ENCODE measurements at regions not wholly inside any gene's neighbourhood (a gene's known extent, or its start where the extent isn't known, plus 50 kb on each side); places are given as distances from the start of the nearest gene placed in this dataset.

DNA sequence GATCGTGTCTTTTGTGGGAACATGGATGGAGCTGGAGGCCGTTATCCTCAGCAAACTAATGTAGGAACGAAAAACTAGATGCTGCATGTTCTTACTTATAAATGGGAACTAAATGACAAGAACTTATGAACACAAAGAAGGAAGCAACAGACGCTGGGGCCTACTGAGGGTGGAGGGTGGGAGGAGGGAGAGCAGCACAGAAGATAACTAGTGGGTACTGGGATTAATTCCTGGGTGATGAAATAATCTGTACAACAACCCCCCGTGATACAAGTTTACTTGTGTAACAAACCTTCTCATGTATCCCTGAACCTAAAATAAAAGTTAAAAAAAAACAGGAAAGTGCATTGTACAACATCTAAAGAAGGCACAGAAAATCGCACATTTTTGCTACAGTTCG, 59.0 kb upstream of the TMEM170B start:
- intact Hi-C loops (cut with DNase I; ENCODE audit: low total_unique reads), result no loop called here
- Histone ChIP-seq H3K4me1 (no peaks in the 10 kb centered on the region), H3K27me3 (no peaks in the 10 kb centered on the region), H3K27ac (no peak overlapping the region), H3K36me3 (no peaks in the 10 kb centered on the region), H3K4me3 (no peak overlapping the region), H3K9me3 (no peaks in the 10 kb centered on the region)
- TF ChIP-seq POLR2AphosphoS5 (IDR thresholded peaks at IDR 0.05), result no peak
- TF ChIP-seq, protein P1, sequence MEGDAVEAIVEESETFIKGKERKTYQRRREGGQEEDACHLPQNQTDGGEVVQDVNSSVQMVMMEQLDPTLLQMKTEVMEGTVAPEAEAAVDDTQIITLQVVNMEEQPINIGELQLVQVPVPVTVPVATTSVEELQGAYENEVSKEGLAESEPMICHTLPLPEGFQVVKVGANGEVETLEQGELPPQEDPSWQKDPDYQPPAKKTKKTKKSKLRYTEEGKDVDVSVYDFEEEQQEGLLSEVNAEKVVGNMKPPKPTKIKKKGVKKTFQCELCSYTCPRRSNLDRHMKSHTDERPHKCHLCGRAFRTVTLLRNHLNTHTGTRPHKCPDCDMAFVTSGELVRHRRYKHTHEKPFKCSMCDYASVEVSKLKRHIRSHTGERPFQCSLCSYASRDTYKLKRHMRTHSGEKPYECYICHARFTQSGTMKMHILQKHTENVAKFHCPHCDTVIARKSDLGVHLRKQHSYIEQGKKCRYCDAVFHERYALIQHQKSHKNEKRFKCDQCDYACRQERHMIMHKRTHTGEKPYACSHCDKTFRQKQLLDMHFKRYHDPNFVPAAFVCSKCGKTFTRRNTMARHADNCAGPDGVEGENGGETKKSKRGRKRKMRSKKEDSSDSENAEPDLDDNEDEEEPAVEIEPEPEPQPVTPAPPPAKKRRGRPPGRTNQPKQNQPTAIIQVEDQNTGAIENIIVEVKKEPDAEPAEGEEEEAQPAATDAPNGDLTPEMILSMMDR (IDR thresholded peaks at IDR 0.05), result no peak
- no peak for TF ChIP-seq EP300 (IDR thresholded peaks at IDR 0.05)
- 72 to 92% (median 79%) methylated on average over 7 of the region's 7 CpGs for WGBS, 5 donors
- no peak for DNase-seq

DNA sequence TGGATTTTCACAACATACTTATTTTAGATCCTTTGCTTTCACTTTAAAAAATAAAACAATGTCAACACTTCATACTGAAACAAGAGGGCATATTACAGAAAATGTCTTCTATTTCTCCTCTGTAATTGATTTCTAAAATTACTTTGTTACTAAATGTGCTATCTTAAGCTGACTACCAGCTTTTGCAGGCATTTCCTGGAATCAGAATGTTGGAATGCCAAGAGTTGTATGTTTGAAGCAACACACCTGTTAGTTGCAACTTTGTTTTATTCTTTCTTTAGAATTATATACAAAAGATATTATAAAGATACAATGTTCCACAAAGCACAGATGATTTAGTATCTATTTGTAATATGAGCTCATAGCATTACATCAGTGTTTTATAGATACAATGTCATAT, 62.5 kb upstream of the TMEM170B start:
- no peaks in the 10 kb centered on the region for H3K4me1 ChIP-seq

DNA sequence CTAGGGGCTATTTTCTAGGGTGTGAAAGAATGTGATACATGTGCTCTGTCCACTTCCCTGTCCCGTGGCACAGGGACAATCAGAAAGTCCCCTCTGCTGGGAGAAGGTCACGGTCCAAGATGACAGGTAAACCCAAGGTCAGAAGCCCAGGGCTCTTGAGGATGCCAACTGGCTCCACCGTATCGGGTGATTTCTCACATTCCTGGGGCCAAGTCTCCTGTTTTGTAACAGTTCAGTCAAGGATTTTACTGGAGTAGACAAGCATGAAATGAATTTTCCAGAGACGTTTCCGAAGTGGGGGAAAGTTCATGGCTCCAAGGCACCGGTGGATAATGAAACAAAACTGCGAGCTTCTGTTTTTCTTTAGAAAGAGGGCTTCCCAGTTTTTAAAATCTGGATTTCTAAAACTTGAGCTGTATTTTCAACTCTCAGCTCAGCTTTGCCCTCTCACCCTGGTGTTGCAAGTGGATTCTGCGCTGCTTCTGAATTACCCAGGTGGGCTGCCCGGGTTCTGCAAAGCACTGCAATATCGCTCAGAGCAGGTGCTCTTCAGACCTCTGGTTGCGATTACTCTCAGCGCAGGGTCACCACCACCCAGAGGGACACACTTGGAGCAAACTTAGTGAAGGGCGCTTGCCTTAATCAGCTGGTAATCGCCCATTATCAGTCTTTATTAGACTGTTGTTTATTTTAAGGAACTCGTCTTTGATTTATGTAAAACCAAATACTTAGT, 64.4 kb upstream of the TMEM170B start:
- TF ChIP-seq, protein P1 (IDR thresholded peaks at IDR 0.05), result no peak
- TF ChIP-seq POLR2A (IDR thresholded peaks at IDR 0.05) (no peak), EP300 (IDR thresholded peaks at IDR 0.05) (no peak), POLR2AphosphoS5 (IDR thresholded peaks at IDR 0.05) (no peak)
- DNase-seq, result no peak
- 65 to 75% (median 69%) methylated on average over 16 of the region's 16 CpGs for WGBS, 5 donors
- H3K9me3 ChIP-seq, result no peaks in the 10 kb centered on the region
- H3K27ac ChIP-seq, result no peak overlapping the region
- intact Hi-C loops (cut with DNase I; ENCODE audit: low total_unique reads), result no loop called here
- H3K27me3 ChIP-seq, result no peaks in the 10 kb centered on the region
- H3K4me3 ChIP-seq, result no peak overlapping the region
- H3K4me1 ChIP-seq, result no peaks in the 10 kb centered on the region
- H3K36me3 ChIP-seq, result no peaks in the 10 kb centered on the region

More for the DNA sequence above, 62.5 kb upstream of the TMEM170B start:
- Histone ChIP-seq H3K27ac (no peak overlapping the region), H3K4me3 (no peak overlapping the region), H3K27me3 (no peaks in the 10 kb centered on the region), H3K36me3 (no peaks in the 10 kb centered on the region), H3K9me3 (no peaks in the 10 kb centered on the region)
- no peak for DNase-seq
- intact Hi-C loops (cut with DNase I; ENCODE audit: low total_unique reads), result no loop called here
- no peak for TF ChIP-seq POLR2A (IDR thresholded peaks at IDR 0.05)
- TF ChIP-seq, protein P1 (IDR thresholded peaks at IDR 0.05), result no peak
- TF ChIP-seq EP300 (IDR thresholded peaks at IDR 0.05), result no peak
- TF ChIP-seq POLR2AphosphoS5 (IDR thresholded peaks at IDR 0.05), result no peak

DNA sequence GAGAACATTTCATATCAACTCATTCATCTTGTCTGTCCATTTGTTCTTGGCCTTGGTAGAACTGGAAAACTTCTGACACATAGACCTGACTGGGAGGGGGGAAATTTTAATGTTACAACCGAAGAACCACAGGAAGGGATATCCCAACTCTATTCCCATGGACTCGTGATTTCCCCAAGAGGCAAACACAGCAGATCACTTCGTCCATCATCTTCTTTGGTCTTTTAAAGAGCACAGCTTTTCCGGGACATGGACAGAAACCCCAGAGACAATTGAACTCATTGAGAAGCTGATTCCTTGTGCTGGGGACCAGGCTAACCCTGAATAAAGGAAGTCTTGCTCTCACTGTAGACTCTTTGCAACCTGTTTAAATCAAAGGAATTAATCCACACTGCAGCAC, 66.3 kb upstream of the TMEM170B start:
- Histone ChIP-seq H3K4me1 (no peaks in the 10 kb centered on the region), H3K9me3 (no peaks in the 10 kb centered on the region), H3K27me3 (no peaks in the 10 kb centered on the region), H3K4me3 (no peak overlapping the region), H3K27ac (no peak overlapping the region), H3K36me3 (no peaks in the 10 kb centered on the region)
- 87 to 96% (median 93%) methylated on average over 4 of the region's 4 CpGs for WGBS, 5 donors
- TF ChIP-seq POLR2A (IDR thresholded peaks at IDR 0.05) (no peak), EP300 (IDR thresholded peaks at IDR 0.05) (no peak), POLR2AphosphoS5 (IDR thresholded peaks at IDR 0.05) (no peak)
- TF ChIP-seq, protein P1 (IDR thresholded peaks at IDR 0.05), result no peak
- no peak for DNase-seq
- intact Hi-C loops (cut with DNase I; ENCODE audit: low total_unique reads), result no loop called here

Data from stomach (tissue), 8 donors.